GM10248 (cell line): ENCODE measurements at regions not wholly inside any gene's neighbourhood (a gene's known extent, or its start where the extent isn't known, plus 50 kb on each side); places are given as distances from the start of the nearest gene placed in this dataset.

Experiments
- CTCF ChIA-PET: fragments of 300-600 bp; sonication (Branson Sonifier 250); formaldehyde crosslinking; extraction: SDS; loops from one replicate; lab custom pipeline; 2021; ENCODE audit warnings: antibody characterized with exemption; lab: Yijun Ruan, JAX
- POLR2A ChIA-PET: fragments of 350-650 bp; sonication (Branson Sonifier 250); formaldehyde crosslinking; extraction: SDS; loops from one replicate; lab custom pipeline; 2020; ENCODE audit warnings: antibody characterized with exemption; lab: Yijun Ruan, JAX
- DNase-seq: peaks from one replicate; pipeline ENCODE4 v3.0.0; 2012; ENCODE audit errors: extremely low spot score
- CTCF ChIP-seq: IDR thresholded peaks from 2 replicates; pipeline ENCODE4 v1.5.1; 2012; ENCODE audit warnings: mild to moderate bottlenecking, low read depth; ENCODE audit errors: extremely low read depth, missing control alignments, control extremely low read depth

GRCh38 chr12:126572170-126572569, 1506.9 kb downstream of the AACS start:
- no peak for TF ChIP-seq CTCF
- DNase-seq = no peak
- CTCF ChIA-PET = no interaction called here
- POLR2A ChIA-PET = no interaction called here

GRCh38 chr12:126581655-126582054, 1516.4 kb downstream of the AACS start:
- no peak for DNase-seq
- ChIA-PET CTCF (no interaction called here), POLR2A (no interaction called here)
- no peak for TF ChIP-seq CTCF

- CTCF ChIA-PET = no interaction called here
- no peak for DNase-seq
- TF ChIP-seq CTCF = no peak
- POLR2A ChIA-PET = no interaction called here
Measured at GRCh38 chr12:126582231-126582630, 1517.0 kb downstream of the AACS start.

- no peak for TF ChIP-seq CTCF
- CTCF ChIA-PET = no interaction called here
- POLR2A ChIA-PET = no interaction called here
Measured at GRCh38 chr12:126588586-126589249, 1523.5 kb downstream of the AACS start.

GRCh38 chr12:126591533-126591932, 1526.3 kb downstream of the AACS start:
- TF ChIP-seq CTCF = no peak

More at GRCh38 chr12:126588586-126589249, 1523.5 kb downstream of the AACS start:
- DNase-seq = no peak

GRCh38 chr12:126601184-126602170, 1536.2 kb downstream of the AACS start:
- no peak for DNase-seq
- ChIA-PET CTCF (no interaction called here), POLR2A (no interaction called here)
- no peak for TF ChIP-seq CTCF

More at GRCh38 chr12:126591533-126591932, 1526.3 kb downstream of the AACS start:
- ChIA-PET POLR2A (no interaction called here), CTCF (no interaction called here)
- no peak for DNase-seq
